ENCODE measurements at regions not wholly inside any gene's neighbourhood (a gene's known extent, or its start where the extent isn't known, plus 50 kb on each side); places are given as distances from the start of the nearest gene placed in this dataset.

- no peak for TF ChIP-seq POLR2AphosphoS5 (IDR thresholded peaks at IDR 0.05; ENCODE audit: low read depth, low read length)
- TF ChIP-seq, protein P1, sequence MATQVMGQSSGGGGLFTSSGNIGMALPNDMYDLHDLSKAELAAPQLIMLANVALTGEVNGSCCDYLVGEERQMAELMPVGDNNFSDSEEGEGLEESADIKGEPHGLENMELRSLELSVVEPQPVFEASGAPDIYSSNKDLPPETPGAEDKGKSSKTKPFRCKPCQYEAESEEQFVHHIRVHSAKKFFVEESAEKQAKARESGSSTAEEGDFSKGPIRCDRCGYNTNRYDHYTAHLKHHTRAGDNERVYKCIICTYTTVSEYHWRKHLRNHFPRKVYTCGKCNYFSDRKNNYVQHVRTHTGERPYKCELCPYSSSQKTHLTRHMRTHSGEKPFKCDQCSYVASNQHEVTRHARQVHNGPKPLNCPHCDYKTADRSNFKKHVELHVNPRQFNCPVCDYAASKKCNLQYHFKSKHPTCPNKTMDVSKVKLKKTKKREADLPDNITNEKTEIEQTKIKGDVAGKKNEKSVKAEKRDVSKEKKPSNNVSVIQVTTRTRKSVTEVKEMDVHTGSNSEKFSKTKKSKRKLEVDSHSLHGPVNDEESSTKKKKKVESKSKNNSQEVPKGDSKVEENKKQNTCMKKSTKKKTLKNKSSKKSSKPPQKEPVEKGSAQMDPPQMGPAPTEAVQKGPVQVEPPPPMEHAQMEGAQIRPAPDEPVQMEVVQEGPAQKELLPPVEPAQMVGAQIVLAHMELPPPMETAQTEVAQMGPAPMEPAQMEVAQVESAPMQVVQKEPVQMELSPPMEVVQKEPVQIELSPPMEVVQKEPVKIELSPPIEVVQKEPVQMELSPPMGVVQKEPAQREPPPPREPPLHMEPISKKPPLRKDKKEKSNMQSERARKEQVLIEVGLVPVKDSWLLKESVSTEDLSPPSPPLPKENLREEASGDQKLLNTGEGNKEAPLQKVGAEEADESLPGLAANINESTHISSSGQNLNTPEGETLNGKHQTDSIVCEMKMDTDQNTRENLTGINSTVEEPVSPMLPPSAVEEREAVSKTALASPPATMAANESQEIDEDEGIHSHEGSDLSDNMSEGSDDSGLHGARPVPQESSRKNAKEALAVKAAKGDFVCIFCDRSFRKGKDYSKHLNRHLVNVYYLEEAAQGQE (IDR thresholded peaks at IDR 0.05; ENCODE audit: insufficient read depth in 1 of 2, low read depth in 2 of 2, low read length in 2 of 2): no peak
- TF ChIP-seq SIN3A (IDR thresholded peaks at IDR 0.05; ENCODE audit: borderline replicate concordance, insufficient read depth, low read length): no peak
Observed at GRCh38 chr3:69446402-69447072, 60.6 kb upstream of the FRMD4B start.

All from PFSK-1 (cell line).